Omental fat pad (tissue), 3 donors: ENCODE measurements at regions not wholly inside any gene's neighbourhood (a gene's known extent, or its start where the extent isn't known, plus 50 kb on each side); places are given as distances from the start of the nearest gene placed in this dataset.

Source experiments
- ATAC-seq: fragments of 150-250 bp; one replicate; pipeline ENCODE4 v1.9.1; 2016; ENCODE audit warnings: mild to moderate bottlenecking, moderate library complexity; ENCODE audit not compliant: low FRiP score
- DNase-seq: peaks from one replicate; pipeline ENCODE4 v3.0.0-alpha.2; 2019; ENCODE audit warnings: low spot score
- CTCF ChIP-seq, 3 donors: fragments of 450-650 bp; IDR thresholded peaks; one replicate each; pipeline ENCODE4 v1.5.1; 2016 to 2017; ENCODE audit warnings: antibody characterized with exemption in 3 of 3, mild to moderate bottlenecking in 3 of 3, moderate library complexity in 2 of 3

- no peak for TF ChIP-seq CTCF (IDR thresholded peaks at IDR 0.05)
- DNase-seq: no peak
Observed at GRCh38 chr7:54060643-54061042, 481.5 kb upstream of the VSTM2A start.

GRCh38 chr7:54066643-54067042 is 475.5 kb upstream of the VSTM2A start:
- DNase-seq (no peak), ATAC-seq (no peak)
- no peak for TF ChIP-seq CTCF (IDR thresholded peaks at IDR 0.05)

More at GRCh38 chr7:54060643-54061042, 481.5 kb upstream of the VSTM2A start:
- no peak for ATAC-seq

GRCh38 chr7:54069843-54070242 is 472.3 kb upstream of the VSTM2A start:
- ATAC-seq (no peak), DNase-seq (no peak)
- TF ChIP-seq CTCF (IDR thresholded peaks at IDR 0.05): no peak

GRCh38 chr7:54072710-54073109 is 469.5 kb upstream of the VSTM2A start:
- no peak for ATAC-seq
- no peak for TF ChIP-seq CTCF (IDR thresholded peaks at IDR 0.05)
- no peak for DNase-seq

- DNase-seq (no peak), ATAC-seq (no peak)
- no peak for TF ChIP-seq CTCF (IDR thresholded peaks at IDR 0.05)
Observed at GRCh38 chr7:54076616-54077015, 465.6 kb upstream of the VSTM2A start.

GRCh38 chr7:54080525-54080924 is 461.6 kb upstream of the VSTM2A start:
- ATAC-seq (no peak), DNase-seq (no peak)
- no peak for TF ChIP-seq CTCF (IDR thresholded peaks at IDR 0.05)

- TF ChIP-seq CTCF (IDR thresholded peaks at IDR 0.05): no peak
- ATAC-seq (no peak), DNase-seq (no peak)
Observed at GRCh38 chr7:54080971-54081370, 461.2 kb upstream of the VSTM2A start.
